Activated B cell treated with CpG ODN at 0.5 μM for 24 hours (primary cell): ENCODE measurements at regions not wholly inside any gene's neighbourhood (a gene's known extent, or its start where the extent isn't known, plus 50 kb on each side); places are given as distances from the start of the nearest gene placed in this dataset.

ENCODE experiments used
- ATAC-seq: fragments of 200-7000 bp; cut with Tn5 transposase; one replicate; pipeline ENCODE4 v1.10.0; 2021; ENCODE audit warnings: low read depth, mild to moderate bottlenecking, moderate library complexity
- CTCF ChIA-PET: fragments of 350-600 bp; sonication (Branson Sonifier 250); formaldehyde crosslinking; loops from one replicate; lab custom pipeline; 2021; ENCODE audit warnings: antibody characterized with exemption; lab: Charles Lee
- POLR2A ChIA-PET: fragments of 350-600 bp; sonication (Branson Sonifier 250); formaldehyde crosslinking; loops from one replicate; lab custom pipeline; 2021; ENCODE audit warnings: antibody characterized with exemption; lab: Charles Lee
- DNase-seq: peaks from one replicate; pipeline ENCODE4 v3.0.0; 2022
- H3K27ac Mint-ChIP-seq: one replicate; pipeline ENCODE4 v1.8.0; 2020; ENCODE audit warnings: mixed read lengths
- H3K27me3 Mint-ChIP-seq: one replicate; pipeline ENCODE4 v1.8.0; 2021; ENCODE audit warnings: mixed read lengths
- H3K36me3 Mint-ChIP-seq: one replicate; pipeline ENCODE4 v1.8.0; 2021; ENCODE audit warnings: low read depth, mixed read lengths
- H3K4me1 Mint-ChIP-seq: one replicate; pipeline ENCODE4 v1.8.0; 2021; ENCODE audit warnings: mixed read lengths
- H3K4me3 Mint-ChIP-seq: one replicate; pipeline ENCODE4 v1.8.0; 2020; ENCODE audit warnings: mild to moderate bottlenecking, mixed read lengths
- H3K9me3 Mint-ChIP-seq: one replicate; pipeline ENCODE4 v1.8.0; 2020; ENCODE audit warnings: mixed read lengths
- CTCF ChIP-seq: fragments of 200-600 bp; IDR thresholded peaks from one replicate; pipeline ENCODE4 v1.8.0; 2022; ENCODE audit warnings: antibody characterized with exemption, mild to moderate bottlenecking
- intact Hi-C: fragments of 100-400 bp; cut with micrococcal nuclease; formaldehyde crosslinking; loops from one replicate; pipeline ENCODE4 v1.15.1; 2024

- Mint-ChIP-seq H3K27me3 (no peaks in the 10 kb centered on the region), H3K4me1 (no peaks in the 10 kb centered on the region), H3K36me3 (no peaks in the 10 kb centered on the region), H3K9me3 (no peaks in the 10 kb centered on the region), H3K4me3 (no peak overlapping the region), H3K27ac (no peak overlapping the region)
- intact Hi-C loops, result no loop called here
- DNase-seq, result no peak
- ChIA-PET CTCF (no interaction called here), POLR2A (no interaction called here)
- no peak for ATAC-seq
- no peak for TF ChIP-seq CTCF
Measured at GRCh38 chr2:49238604-49238960, 84.3 kb upstream of the FSHR start.

GRCh38 chr2:49237867-49238603 is 83.7 kb upstream of the FSHR start:
- H3K27ac Mint-ChIP-seq, result no peak overlapping the region
- H3K9me3 Mint-ChIP-seq, result no peaks in the 10 kb centered on the region
- ChIA-PET POLR2A (no interaction called here), CTCF (no interaction called here)
- H3K4me1 Mint-ChIP-seq, result no peaks in the 10 kb centered on the region
- H3K27me3 Mint-ChIP-seq, result no peaks in the 10 kb centered on the region
- no peak for ATAC-seq
- intact Hi-C loops, result no loop called here
- no peak for DNase-seq
- no peak for TF ChIP-seq CTCF
- no peak overlapping the region for H3K4me3 Mint-ChIP-seq
- no peaks in the 10 kb centered on the region for H3K36me3 Mint-ChIP-seq

- Mint-ChIP-seq H3K4me1 (no peaks in the 10 kb centered on the region), H3K36me3 (no peaks in the 10 kb centered on the region), H3K27me3 (no peaks in the 10 kb centered on the region), H3K4me3 (no peak overlapping the region), H3K27ac (no peak overlapping the region), H3K9me3 (no peaks in the 10 kb centered on the region)
- CTCF ChIA-PET, result no interaction called here
- no peak for ATAC-seq
- TF ChIP-seq CTCF, result no peak
- DNase-seq, result no peak
- intact Hi-C loops, result no loop called here
- POLR2A ChIA-PET, result no interaction called here
Measured at GRCh38 chr2:49236316-49236715, 82.0 kb upstream of the FSHR start.

- ATAC-seq (no peak), DNase-seq (no peak)
- POLR2A ChIA-PET, result no interaction called here
- Mint-ChIP-seq H3K27me3 (no peaks in the 10 kb centered on the region), H3K4me1 (no peaks in the 10 kb centered on the region), H3K27ac (no peak overlapping the region), H3K9me3 (peaks cover 1% of the 10 kb centered on the region), H3K36me3 (no peaks in the 10 kb centered on the region), H3K4me3 (no peak overlapping the region)
- intact Hi-C loops, result no loop called here
- CTCF ChIA-PET, result no interaction called here
- TF ChIP-seq CTCF, result no peak
Measured at GRCh38 chr2:49226360-49226759, 72.0 kb upstream of the FSHR start.

- no peaks in the 10 kb centered on the region for H3K27me3 Mint-ChIP-seq
- POLR2A ChIA-PET, result no interaction called here
- CTCF ChIA-PET, result no interaction called here
- H3K27ac Mint-ChIP-seq, result no peak overlapping the region
- ATAC-seq (no peak), DNase-seq (no peak)
- no peaks in the 10 kb centered on the region for H3K36me3 Mint-ChIP-seq
- no peak for TF ChIP-seq CTCF
- no peaks in the 10 kb centered on the region for H3K4me1 Mint-ChIP-seq
- H3K9me3 Mint-ChIP-seq, result peaks cover 1% of the 10 kb centered on the region
- intact Hi-C loops, result no loop called here
- H3K4me3 Mint-ChIP-seq, result no peak overlapping the region
Measured at GRCh38 chr2:49225126-49225525, 70.8 kb upstream of the FSHR start.
